ENCODE measurements at regions not wholly inside any gene's neighbourhood (a gene's known extent, or its start where the extent isn't known, plus 50 kb on each side); places are given as distances from the start of the nearest gene placed in this dataset.
"Not testable (repeated sequence)": the region's sequence is repeated elsewhere in the genome, so short reads cannot be mapped to it uniquely, and the experiment has no call there.

DNA sequence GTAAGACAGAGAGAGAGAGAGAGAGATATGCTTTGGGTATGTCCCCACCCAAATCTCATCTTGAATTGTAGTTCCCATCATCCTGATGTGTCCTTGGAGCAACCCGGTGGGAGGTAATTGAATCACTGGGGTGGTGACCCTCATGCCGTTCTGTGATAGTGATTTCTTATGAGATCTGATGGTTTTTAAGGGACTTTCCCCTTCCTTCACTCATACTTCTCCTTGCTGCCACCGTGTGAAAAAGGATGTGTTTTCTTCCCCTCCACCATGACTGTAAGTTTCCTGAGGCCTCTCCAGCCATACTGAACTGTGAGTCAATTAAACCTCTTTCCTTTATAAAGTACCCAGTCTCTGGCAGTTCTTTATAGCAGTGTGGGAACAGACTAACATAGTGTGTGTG is 60.3 kb downstream of the EOMES start:
- intact Hi-C loops (cut with DNase I) = no loop called here
- no peak for DNase-seq

DNA sequence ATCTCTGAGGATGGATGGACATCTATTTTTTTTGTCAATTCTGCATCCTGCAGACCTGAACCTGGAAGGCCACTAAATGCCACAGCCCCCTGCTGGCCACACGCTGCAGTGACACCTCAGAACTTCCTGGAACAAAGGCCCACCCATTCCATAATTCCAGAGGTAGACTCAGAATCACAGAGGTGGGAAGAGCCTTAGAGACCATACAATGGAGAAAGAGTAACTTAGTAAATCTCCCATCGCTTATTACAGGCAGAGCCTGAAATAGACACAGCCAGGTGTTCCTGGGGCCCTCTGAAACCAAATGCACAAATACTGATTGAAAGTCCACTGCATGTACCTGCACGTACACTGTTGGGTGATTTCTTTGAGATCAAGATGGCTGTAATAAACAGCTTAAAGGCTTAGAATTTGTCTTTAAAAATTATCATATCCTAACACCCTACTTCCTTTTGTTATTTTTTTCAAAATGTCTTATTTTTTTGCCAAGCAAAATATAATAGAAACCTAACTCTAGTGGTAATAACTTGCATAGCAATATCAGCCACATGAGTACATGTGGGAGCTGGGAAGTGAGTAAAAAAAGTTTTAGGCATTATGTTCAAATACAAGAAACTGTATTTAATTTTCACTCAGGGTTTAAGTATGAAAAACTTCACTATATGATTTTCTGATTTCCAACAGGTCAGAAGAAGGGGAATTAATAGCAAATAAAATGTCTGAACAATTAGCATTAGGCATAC is 62.7 kb downstream of the EOMES start:
- DNase-seq = peak in 5 of 10 donors; percentile 16 to 76 (median 21)
- intact Hi-C loops (cut with DNase I) = no loop called here

- intact Hi-C loops (cut with DNase I) = no loop called here
- no peak for DNase-seq
Observed at GRCh38 chr3:27658741-27659140, 63.4 kb downstream of the EOMES start.

DNA sequence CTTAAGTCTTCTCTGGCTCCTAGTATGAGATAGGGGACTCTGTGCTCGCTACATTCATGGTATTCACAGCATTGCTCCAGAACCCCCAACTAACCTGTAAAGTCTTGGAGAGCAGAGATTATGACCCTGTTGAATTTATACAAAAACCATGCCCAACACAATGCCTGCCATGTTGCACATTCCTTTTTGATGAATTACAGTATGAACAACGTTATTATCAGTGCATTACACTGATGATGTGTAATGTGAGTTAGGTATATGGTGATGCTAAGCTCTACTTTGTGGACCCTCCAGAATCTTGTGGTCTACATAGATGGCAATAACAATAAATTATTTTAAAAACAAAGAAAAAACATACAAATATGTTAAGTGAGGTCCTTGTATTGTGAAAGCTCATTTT is 64.3 kb downstream of the EOMES start:
- DNase-seq = no peak
- intact Hi-C loops (cut with DNase I) = no loop called here

DNA sequence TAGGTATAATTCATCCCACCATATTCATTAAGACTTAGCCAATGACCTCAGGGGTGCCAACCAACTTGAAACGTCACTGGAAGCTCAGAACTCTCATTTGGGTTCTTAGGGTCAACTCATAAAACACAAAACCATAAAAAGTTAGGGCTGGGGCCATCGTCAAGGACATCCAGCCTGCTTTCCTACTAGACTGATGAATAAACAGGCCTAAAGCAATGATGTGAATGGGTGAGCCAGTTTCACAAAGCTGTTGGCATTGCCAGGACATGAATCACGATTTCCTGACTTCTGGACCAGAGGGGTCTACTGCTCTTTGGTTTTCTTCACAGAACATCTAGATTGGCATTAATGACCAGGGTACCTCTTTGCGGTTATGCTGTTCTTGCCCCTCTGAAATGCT is 64.7 kb downstream of the EOMES start:
- no peak for DNase-seq
- intact Hi-C loops (cut with DNase I) = no loop called here

DNA sequence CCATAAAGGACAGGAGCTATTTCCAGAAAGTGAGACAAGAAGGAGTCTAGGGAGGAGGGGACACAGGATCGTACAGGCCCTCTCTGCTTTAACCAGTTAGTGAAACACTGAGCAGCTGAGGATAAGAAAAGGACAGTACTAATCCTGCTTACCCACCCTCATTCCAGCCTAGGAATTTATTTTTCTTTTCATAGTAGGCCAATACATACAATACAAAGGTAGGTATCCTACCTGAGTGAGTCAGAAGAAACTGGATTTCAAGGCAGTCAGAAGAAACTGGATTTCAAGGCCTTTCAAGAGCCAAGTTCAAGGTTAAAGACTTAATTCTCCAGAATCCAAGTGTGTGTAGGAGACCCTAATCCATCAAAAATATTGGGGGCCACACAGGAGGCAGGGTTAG is 65.3 kb downstream of the EOMES start:
- intact Hi-C loops (cut with DNase I) = no loop called here

DNA sequence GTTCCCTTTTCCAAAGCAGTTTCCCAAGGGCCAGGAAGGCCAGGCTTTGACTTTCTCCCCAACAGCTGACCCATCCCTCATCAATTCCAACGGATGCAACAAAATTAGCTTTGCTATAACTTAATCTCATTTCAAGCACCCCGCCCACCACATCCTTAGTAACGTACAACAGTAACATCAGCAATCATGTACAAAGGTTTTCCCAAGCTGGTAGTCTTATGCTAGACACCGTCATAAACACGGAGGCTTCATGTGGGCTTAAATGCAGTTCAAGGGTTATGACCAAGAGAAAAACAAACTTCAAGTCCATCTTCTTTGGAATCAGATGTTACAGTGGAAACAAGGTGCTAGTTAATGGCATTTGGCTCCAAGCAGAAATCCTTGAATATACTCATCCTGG is 66.6 kb downstream of the EOMES start:
- intact Hi-C loops (cut with DNase I) = no loop called here
- DNase-seq = no peak

More for the DNA sequence above, 65.3 kb downstream of the EOMES start:
- DNase-seq = no peak

DNA sequence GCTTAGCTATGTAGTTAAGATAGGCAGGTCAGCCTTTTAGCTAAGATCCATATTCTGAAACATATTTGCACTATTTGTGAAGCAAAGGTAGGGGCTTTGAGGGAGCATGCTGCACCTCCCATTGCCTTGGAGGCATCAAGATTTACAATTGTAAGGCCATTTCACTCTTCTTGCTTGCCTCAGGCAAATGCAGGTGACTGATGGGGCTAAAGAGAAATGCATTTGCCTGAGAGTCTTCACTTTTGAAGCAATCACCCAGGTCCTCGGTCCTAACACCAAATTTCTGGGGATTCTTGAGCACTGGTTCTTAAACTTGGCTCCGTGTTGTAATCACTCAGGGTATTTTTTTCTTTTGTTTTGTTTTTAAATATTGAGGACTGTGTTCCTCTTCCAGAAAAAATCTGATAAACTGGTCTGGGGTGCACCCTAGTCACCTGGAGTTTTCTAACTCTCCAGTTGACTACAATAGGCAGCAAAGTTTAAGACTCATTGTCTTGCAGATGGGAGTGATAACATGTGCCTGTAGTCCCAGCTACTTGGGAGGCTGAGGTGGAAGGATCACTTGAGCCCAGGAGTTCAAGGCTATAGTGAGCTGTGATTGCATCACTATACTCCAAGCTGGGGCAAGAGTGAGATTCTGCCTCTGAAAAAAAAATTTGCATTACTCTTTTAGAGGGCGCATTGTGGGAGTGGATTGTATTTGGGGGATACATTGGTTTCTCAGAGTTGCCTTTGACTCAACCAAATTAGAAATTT is 68.1 kb downstream of the EOMES start:
- intact Hi-C loops (cut with DNase I) = no loop called here
- no peak for DNase-seq

DNA sequence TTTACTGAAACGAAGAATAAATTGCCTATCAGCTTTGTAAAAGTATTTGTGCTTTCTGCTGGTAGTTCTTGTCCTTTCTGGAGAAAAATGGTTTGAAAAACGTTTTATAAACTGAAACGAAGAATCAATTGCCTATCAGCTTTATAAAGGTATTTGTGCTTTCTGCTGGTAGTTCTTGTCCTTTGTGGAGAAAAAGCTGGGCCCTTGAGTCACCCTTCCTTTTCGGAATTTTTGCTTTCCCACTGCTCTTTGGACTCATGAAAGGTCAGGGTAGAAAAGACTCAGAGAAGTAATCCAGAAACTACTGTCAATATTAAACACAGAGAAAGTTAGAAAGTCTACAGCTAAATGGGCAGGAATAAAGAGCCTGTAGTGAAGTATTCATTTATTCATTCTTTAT is 72.8 kb downstream of the EOMES start:
- no peak for DNase-seq
- intact Hi-C loops (cut with DNase I) = no loop called here

DNA sequence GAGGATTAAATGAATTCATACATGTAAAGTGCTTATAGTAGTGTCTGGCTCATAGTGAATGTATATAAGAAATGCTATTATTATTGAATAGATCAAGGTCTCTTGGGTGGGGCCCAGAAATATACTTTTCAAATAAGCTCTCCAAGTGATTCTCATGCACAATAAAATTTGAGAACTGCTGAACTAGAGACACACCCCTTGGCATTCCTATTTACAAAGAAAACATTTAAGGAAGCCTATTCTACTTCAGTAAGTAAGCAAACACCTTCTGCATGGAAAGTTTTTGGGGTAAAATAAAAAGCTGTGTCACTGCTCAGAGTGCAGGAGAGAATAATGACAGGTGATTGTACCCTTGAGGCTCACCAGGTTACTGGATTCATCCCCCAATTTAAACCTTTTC is 75.2 kb downstream of the EOMES start:
- intact Hi-C loops (cut with DNase I) = no loop called here
- no peak for DNase-seq

DNA sequence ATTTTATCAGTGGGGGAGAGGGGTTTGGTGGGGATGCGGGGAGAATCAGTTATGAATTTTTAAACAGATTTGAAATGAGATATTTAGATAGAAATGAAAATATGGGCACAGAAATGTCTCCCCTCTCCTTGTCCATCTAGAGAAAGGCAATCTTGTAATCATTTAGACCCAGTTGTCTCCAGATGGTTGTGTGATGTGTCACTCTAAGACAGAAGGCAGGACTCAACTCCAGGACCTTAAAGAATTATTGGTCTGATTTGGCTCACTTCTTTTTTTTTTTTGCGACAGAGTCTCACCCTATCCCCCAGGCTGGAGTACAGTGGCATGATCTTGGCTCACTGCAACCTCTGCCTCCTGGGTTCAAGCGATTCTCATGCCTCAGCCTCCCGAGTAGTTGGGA is 77.2 kb downstream of the EOMES start:
- intact Hi-C loops (cut with DNase I) = no loop called here
- DNase-seq = no peak

GRCh38 chr3:27643355-27643754 is 78.8 kb downstream of the EOMES start:
- DNase-seq = no peak

GRCh38 chr3:27642796-27643195 is 79.3 kb downstream of the EOMES start:
- DNase-seq = no peak
- intact Hi-C loops (cut with DNase I) = no loop called here

More at GRCh38 chr3:27643355-27643754, 78.8 kb downstream of the EOMES start:
- intact Hi-C loops (cut with DNase I) = no loop called here

DNA sequence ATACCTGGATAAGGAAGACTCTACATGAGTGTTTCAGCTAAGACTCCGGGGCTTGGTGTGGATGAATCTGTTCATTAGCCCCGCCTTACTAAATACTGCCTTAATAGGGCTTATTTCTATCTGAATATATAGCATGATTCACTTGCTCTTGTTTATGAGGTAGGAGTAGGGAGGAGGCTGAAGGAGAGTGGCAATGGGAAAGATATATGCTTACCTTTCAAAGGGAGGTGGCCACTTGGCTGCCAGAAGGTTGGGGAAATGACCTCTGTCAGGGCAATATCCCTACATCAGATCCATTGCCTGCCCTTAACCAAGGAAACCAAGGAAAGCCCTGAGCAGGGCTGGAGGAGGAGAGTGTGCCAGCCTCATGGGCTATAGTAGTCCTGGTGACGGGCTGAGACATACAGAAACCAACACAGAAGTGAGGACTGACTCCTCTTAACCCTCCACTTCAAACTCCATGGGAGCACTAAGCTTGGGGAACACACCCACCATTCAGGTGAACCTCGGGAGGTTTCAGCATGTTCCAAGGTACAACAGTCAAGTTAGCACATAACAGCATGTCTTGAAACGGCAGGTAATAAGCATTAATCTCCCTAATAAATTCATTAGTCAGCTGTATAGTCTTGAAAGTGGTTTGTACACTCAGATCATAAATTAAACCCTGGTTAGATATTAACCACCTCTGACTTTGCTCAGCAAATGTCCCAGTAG is 80.1 kb downstream of the EOMES start:
- no peak for DNase-seq
- intact Hi-C loops (cut with DNase I) = no loop called here

GRCh38 chr3:27641271-27641800 is 80.8 kb downstream of the EOMES start:
- DNase-seq = no peak
- intact Hi-C loops (cut with DNase I) = no loop called here

- intact Hi-C loops (cut with DNase I) = no loop called here
- DNase-seq = no peak
Observed at GRCh38 chr3:27639271-27639670, 82.9 kb downstream of the EOMES start.

DNA sequence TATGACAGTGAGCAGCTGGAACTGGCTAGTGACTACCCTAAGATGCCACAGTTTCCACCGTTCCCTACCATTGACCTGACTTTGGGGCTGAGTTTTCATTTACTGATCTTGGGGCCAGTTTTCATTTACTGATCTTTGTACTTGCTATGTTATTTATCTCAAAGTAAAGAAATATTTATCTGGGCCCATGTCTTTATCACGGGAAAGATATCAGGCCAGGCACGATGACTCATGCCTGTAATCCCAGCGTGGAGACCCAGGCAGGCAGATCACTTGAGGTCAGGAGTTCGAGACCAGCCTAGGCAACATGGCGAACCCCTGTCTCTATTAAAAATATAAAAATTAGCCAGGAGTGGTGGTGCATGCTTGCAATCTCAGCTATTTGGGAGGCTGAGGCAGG is 83.5 kb downstream of the EOMES start:
- intact Hi-C loops (cut with DNase I) = no loop called here
- no peak for DNase-seq

GRCh38 chr3:27637346-27637995 is 84.7 kb downstream of the EOMES start:
- intact Hi-C loops (cut with DNase I) = no loop called here
- no peak for DNase-seq

DNA sequence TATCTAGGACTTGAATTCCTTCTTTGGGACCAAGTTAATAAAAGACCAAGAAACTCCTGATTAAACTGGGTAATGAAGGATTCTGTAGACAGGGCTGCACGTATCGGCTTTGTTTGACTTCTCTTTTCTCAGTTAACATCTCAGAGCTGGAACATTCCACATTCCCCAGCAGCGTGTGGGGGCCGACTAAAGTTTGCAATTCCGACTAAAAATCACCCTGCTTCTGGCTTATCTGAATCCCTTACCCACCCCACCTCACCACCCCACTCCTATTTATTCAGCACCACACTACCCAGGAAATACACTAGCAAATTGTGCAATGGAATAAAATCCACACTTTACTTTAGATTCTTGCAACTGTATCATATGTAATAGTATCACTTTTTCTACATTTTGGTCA is 87.1 kb downstream of the EOMES start:
- DNase-seq; intact Hi-C loops (cut with DNase I): not testable (repeated sequence)

GRCh38 chr3:27633224-27633545 is 88.9 kb downstream of the EOMES start:
- no peak for DNase-seq

More at GRCh38 chr3:27633224-27633545, 88.9 kb downstream of the EOMES start:
- intact Hi-C loops (cut with DNase I) = no loop called here
